ENCODE measurements at regions not wholly inside any gene's neighbourhood (a gene's known extent, or its start where the extent isn't known, plus 50 kb on each side); places are given as distances from the start of the nearest gene placed in this dataset.
A peak's percentile ranks its signal among the peaks of the same experiment; 100 is the strongest.
"Not testable (repeated sequence)": the region's sequence is repeated elsewhere in the genome, so short reads cannot be mapped to it uniquely, and the experiment has no call there.

DNA sequence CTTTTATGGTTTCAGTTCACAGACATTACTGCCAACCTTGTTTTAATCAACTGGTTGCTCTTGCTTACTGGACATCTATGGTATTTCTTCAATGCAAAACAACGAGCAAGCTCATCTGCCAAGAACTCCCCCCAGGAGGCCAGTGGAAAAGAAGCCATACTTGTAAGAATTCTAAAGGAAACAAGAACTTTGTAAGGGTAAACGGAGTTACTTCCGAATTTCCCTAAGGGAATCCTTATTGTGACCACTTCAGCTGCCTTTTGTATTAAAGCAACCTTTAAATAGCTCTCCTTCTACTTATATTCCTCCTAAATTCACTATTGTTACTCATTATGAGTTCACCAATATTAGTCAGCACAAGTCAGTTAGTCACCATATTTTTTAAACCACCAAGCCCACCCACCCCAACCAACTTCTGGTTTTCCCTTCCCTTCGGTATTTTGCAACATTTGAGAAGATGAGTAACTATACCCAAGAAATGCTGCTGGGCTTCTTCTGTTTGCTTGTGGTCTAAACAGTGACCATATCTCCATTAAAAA, 602.8 kb upstream of the DIPK2B start:
- DNase-seq: no peak

DNA sequence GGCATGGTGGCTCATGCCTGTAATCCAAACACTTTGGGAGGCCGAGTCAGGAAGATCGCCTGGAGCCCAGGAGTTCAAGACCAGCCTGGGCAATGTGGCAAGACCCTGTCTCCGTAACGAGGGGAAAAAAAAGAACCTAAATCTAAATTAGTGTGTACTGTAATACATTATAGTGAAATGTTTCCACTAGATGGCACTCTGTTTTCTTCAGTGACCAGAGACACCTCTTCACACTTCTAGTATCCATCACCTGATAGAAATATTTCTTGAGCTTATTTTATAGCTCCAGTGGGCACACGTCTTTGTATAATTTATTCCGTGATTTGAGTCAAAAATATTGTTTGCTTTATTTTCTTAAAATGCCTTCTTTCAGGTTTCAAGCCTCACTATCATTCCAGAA, 600.9 kb upstream of the DIPK2B start:
- DNase-seq: peak; percentile 14

DNA sequence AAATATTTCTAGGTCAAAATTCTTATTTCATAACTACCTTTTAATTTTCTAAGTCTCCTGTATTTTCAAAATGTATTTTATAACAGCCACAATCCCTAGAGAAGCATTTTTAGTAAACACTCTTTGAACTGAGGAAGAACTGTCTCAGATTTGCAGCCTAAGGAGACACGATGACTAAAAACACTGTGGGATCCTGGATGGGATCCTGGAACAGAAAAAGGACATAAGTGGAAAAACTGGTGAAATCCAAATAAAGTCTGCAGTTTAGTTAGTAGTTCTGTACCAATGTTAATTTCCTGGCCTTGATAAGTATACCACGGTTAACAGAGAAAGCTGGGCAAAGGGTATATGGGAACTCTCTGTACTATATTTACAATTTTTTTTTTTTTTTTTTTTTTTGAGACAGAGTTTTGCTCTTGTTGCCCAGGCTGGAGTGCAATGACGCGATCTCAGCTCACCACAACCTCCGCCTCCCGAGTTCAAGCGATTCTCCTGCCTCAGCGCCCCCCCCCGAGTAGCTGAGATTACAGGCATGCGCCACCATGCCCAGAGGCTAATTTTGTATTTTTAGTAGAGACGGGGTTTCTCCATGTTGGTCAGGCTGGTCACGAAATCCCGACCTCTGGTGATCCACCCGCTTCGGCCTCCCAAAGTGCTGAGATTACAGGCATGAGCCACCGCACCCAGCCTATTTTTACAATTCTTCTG, 600.2 kb upstream of the DIPK2B start:
- DNase-seq: not testable (repeated sequence)

DNA sequence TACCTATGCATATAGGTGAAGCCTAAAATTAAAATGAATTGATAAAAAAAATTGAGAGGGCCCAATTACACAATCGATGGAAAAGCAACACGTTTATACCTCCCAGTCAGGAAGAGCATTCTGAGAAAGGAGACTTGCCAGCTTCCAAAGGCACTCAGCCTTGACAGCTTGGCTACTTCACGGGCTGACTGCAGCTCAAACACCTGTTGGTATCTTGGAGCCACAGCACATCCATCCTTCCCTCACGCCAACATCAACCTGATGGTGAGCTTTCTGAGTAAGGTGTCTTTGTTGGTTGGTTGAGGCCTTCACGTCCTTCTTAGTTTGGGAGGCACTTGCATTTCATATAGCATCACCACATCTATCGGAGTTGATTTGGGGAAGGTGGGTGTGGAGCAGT, 598.9 kb upstream of the DIPK2B start:
- DNase-seq: no peak

DNA sequence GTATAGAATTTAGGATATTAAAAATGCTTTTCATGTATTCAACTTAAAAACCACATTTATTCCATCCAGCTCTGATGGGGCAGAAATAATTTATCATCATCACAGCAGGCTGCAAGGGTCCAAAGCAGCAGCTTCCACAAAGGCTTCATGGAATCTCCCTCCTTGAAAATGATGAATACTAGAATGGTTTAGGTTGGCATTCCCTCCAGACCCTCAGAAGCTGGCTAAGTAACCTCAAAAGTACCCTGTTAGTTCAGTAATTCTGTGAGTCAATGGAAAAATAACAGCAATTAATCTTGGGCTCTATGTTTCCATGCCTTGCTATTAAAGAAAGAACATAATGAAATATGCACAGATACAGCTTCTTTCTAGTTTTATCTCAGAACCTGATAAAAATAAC, 594.9 kb upstream of the DIPK2B start:
- no peak for DNase-seq

DNA sequence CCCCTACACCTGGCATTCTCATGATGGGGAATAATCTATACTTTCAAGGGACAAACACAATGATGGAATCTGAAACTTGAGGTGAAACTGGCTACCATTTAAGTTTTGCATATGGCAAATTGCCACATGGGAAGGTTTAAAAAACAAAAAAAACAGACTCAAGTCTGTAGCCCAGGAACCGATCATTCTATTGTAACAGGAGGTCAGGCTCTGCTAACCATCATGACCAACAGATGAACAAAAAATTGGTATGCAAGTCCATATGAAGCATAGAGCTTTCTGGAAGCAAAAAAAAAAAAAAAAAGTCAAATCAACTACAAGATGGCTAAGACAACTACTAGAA, 594.3 kb upstream of the DIPK2B start:
- no peak for DNase-seq

DNA sequence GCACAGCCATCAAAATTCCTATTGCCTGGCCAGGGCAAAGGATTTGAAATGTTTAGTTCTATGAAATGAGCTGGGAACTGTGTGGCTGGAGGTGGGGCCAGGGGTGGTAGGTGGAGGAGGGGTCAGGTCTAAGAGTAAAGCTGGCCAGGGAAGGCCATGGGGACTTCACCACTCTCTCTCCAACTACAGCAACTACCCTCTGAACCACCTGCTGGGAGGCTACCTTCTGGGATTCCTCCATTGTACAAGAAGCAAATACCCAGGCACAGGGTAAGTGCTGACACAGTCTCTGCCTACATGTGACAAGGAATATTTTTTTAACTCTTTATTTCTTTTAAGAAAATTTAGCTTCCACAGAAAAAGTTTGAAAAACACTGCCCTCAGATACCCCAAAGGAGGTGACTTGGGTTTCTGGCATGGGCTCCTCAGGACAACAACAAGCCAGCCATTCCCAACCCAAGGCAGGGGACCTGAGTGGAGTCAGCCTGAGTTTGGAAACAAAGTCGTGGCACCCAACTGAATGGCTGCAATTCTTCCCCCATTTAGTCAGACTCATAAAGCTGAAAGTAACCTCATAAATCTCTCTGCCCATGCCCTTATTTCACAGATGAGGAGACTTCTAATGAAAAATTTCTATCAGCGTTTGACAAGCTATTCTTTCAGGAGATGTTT, 593.8 kb upstream of the DIPK2B start:
- DNase-seq: no peak

DNA sequence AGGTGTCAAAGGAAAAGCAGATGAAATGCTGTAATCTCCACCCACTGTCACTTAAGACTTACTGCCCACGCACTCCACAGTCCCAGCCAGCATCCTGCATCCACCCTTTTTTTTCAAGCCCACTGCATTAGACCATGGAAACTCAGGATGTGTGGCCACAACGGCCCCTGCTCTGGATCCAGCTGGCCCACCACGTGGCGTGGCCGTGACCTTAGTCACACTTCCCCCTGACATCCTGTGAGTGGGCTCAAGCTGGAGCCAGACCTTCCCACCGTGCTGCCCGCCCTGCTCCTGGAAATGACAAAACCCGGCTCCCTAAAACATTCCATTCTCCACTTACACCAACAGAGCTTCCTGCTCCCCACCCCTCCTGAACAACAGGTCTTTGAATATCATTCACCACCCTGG, 588.3 kb upstream of the DIPK2B start:
- DNase-seq: no peak

DNA sequence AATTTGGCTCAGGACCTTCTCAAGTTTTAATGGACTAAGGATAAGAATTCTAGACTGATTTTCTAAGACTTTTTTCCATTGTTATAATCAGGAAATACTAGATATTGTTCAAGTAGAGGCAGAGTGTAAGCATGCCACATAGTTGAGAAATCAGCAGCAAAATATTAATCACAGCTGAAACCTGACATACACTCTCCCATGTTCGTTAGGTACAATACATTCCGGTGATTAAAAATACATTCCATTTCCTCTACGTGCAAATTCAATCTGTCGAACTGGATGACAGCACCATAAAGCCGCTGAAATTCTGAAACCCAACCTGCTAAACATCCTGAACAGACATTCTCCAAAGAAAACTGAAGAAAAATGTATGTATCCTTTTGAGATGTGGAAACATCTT, 587.6 kb upstream of the DIPK2B start:
- DNase-seq: no peak

DNA sequence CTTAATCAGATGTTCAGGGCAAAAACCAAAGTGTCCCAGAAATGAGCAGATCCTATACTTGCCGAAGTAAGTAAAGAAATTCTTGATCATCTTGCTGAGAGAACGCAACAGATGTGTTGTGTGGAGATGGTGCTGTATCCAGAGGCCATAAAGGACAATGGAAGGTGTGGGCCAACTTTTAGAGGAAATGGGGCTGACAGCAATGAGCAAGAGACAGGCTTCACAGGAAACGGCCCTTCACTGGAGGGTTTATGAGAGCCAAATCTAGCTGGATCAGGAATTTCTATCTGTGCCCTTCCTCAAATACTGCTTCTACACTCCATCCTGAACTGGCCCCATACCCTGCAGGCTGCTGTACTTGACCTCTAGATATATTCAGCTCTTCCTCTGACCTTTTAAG, 583.9 kb upstream of the DIPK2B start:
- no peak for DNase-seq

DNA sequence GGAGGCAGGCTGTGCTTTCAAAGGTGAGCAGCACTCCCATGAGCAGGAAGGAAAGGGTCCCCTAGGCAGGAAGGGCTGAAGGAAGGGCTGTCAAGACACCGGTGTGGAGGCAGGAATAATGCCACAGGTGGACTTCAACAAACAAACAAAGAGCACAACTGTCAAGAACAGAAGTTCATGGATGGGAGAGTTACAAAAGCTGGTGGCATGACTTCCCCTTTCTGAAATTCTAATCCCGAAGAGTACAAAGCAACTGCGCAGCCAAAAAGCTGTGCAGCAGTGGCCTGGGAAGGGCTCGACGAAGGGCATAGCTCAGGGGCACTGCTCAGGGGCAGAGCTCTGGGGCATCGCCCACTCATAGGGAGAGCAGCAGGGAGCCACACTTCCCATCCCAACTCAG, 582.3 kb upstream of the DIPK2B start:
- DNase-seq: no peak

DNA sequence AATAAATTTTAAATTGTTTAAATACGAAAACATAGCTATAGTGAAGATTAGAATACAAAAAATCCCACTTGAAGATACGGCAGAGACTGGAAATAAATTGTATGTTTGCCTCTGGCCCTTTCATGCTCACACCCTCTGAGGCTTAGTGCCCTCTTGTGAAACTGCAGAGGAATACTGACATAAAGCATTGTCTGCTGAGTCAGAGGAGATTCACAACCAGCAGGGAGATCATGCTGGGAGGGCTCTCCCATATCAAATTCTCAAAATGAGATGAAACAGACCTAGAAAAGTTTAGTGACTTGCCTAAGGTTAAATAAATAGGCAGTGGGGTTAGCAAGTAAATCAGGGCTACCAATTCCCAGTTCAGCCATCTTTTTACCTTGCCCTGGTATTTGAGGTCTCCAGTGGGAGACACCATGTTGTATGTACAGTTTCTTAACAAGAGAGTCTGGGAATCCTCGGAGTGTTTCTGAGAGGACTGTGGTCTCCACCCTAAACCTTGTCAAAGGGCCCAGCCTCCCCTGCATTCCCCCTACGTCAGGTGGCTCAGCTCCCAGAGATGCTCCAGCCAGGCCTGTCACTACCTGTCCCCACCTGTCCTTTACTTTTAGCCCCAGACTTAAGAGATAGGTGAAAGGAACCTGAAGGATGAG, 581.4 kb upstream of the DIPK2B start:
- peak; percentile 4 for DNase-seq

DNA sequence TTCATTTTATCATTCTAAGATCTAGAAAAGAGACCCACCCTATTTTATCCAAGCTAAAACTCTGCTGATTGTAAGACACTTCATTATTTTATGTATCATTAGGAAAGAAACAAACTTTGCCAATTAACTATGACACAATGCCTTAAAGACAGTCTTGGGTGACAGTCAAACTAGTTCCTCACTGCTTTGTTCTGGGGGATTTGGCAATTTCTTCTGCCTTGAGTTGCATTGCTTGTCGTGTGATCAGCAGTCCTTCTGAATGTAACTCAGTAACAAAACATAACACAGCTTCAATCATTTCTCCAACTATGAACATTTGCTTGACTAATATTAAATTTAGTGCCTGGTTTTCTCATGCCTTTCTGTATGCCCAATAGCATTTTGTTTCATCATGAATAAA, 577.9 kb upstream of the DIPK2B start:
- no peak for DNase-seq

DNA sequence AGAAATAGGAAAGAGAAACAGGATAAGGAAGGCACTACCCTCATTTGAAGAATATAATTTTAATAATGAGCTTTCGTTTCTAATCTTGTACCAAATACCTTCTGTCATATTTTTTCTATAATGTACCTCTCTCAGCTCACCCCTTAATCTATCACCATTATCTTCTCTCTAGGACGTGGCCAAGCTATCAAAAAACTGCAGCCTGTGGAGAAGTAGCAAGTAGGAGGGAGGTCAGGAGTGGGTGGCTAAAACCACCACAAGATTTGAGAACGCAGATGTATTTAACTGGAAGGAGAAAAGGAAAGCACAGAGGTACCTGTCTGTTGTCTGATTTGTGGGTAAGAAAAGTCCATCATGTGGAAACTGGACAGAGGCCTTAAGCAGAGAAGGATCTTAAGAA, 576.7 kb upstream of the DIPK2B start:
- DNase-seq: no peak

DNA sequence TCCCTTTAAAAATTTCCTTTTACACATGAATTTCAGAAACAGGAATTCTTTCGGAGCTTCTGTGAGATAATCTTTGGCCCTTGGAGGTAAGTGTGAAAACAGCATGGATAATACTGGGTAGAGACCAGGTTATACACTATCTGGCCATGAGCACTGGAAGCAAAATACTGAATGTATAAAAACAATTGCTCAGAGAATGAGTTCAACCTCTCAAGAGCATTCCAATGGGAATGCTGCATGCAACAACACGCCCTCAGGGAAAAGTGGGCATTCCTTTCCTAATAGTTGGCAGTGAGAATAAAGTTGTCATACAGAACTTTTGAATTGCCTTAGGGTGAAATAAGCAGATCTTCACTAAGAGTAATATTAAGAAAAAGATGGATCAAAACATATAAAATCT, 574.8 kb upstream of the DIPK2B start:
- DNase-seq: peak; percentile 5

DNA sequence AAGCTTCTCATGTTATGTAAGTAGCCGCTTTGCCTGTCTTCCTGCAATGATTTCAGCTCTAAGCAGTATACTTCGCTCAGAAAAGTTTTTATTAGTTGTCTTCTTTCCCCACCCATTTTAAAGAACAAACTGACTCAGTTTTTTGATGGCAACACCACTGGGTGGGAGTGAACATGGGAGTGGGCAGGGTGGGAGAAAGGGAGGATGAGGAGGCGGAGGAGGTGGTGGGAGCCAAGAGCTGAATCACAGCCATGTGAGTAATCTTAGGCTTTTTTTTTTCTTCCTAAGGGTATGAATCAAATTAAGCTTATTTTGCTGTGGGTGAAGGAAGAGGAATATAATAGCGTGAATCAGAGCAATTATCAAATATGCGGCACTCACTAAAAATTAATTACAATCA, 574.3 kb upstream of the DIPK2B start:
- DNase-seq: no peak

DNA sequence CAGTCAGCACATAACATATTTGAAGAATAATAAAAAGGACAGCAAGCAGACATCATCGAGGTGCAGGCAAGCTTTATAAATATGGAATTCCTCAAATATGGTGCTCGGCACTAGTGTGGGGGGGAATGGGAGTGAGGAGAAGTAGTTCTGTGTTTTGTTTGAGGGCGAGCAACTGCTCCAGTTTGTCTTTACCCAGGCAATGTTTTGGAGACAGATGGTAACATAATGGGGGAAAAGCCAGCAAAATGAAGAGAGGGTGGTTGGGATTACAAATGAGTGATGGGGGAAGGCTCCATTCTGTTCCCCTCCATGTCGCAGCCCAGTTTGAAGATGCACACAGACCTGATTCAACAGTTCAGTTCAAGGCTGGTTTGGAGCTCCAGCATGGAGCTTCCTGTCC, 572.9 kb upstream of the DIPK2B start:
- no peak for DNase-seq

DNA sequence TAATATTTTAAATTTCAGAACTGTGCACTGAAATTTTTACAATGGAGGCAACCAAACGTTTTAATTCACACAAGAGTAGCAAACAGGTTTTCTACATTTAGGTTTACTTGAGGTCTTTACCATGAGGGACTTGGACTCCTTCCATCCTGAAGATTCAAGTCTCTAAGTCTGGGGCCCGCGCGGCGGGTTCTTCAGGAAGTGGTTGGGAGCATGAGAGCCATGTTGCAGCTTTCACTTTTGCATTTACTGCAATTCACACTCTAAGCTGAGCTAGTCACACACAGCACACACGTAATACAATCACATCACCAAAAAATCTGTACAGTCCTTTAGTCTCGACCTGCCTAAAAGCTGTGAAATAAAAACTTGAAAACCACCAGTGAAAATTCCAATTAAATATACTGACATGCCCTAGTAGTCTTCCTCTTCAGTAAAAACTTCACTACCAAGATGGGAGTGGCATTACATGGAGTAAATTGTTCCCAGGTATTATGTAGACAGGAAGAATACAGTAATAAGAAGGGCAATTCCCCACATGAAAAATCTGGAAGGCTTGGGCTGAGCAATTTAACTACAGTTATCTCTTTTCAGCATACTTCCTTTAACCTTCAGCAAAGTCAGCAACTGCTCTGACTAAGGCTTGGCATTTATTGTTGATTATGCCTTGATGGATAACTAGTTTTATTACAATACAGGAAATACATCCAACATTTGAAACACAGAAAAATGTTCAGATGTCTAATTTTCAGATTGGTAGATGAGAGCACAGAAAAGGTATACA, 571.1 kb upstream of the DIPK2B start:
- no peak for DNase-seq

DNA sequence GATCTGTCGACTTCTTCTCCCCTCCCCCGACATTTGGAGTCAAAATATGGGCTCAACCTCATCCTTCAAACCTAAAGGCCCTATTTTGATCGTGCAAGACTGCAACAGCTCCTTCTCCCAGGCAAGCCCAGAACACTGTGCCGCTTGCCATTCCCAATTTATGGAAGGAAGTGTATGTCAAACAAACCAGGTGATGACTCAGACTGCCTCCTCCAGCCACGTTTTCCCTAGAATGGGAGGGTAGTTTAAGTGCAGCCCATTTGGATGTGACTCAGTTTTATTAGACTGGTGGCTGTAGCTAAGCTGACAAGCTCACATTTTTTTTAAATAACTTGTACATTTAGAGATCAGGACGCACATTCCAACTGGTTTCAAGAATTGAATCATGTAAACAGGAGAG, 570.4 kb upstream of the DIPK2B start:
- no peak for DNase-seq

DNA sequence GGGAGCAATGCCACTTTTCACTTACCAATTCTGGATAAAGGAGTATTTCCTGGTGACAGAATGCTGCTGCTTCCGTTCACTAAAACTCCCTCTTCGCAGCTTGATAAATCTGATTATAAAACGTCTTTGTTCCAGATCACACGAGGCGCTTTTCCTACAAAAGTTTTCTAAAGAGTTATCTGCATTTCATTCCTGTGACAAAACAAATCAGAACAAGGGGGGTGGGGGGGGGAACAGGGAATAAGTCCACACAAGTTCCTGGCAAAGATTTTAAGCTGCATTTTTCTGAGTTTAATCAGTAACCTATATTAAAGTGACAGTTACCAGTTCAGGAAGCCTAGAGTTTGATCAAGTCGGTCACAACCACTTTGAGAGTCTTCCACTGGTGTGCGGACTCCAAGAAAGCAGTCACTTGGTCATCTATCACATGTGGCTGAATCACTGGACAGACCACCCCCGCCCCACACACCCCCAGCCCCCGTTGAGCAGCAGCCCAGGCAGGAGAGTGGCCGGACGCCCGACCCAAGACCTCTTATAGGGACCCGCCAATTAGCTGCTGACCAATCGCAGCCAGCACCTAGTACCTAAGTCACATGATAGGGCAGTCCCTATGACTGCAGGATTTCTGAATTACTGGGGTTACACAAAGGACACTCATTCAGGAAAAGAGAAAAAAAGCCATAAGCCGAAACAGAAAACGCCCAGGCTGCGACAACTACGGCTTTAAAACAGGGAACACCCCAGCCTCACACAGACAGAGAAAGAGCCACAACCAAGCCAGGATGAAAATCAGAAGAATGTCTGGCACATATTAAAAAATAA, 569.3 kb upstream of the DIPK2B start:
- no peak for DNase-seq

DNA sequence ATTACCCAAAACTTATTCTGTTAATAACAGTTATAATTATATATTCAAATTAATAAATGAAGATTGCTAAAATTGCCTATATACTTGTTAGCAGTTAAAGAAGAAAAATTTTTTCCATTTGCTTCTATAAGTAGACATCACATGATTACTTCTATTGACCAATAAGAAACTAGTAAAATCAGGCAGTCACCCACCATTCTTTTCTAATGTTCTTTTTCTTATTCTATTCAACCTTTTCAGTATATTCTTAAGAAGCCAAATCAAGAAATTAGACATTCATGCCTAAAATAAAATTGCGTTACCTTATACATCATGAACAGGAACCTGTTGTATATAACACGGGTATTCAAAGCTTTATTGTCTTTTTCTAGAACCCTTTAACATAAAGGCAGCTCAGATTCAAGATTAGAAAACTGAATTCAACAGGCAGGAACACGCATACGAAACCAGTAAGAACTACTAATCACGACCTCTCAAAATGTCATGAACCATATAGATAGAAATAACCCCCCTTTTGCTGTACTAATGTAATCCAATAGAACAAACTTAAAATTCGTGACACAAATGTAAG, 568.1 kb upstream of the DIPK2B start:
- no peak for DNase-seq

DNA sequence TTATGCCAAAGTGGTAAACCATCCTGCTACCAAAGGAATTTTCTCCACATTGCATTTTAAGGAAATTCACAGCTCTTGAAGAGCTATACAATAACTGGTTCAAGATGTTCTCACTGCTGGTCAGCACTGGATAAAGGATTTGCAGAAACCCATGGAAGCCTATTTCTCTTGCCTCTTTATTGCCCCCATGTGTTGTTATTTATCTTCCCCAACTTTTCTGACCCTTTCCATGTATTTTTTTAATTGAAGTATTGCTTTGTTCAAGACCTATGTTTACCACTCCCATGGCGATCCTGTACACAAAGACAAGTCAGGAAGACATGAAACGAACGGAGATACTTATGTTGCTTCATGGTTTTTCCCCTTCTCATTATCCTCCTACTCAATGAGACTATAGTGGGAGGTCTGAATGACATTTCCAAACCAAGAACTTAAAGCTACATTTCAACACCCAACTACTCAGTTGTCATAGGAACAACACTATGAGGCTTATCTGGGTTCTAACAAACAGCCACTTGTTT, 566.4 kb upstream of the DIPK2B start:
- DNase-seq: no peak
